PC-9 (cell line): ENCODE measurements at regions not wholly inside any gene's neighbourhood (a gene's known extent, or its start where the extent isn't known, plus 50 kb on each side); places are given as distances from the start of the nearest gene placed in this dataset.

Source experiments
- EZH2 ChIP-seq: fragments of 200-600 bp; sonication (generic); IDR thresholded peaks from 2 replicates; pipeline ENCODE4 v1.8.0; 2017; ENCODE audit warnings: antibody characterized with exemption, low read depth
- TF ChIP-seq, protein P1 (sequence below): fragments of 200-600 bp; sonication (generic); conservative IDR thresholded peaks from 2 replicates; pipeline ENCODE4 v1.6.1; 2017; ENCODE audit warnings: mixed run types, antibody characterized with exemption, mild to moderate bottlenecking, moderate library complexity

DNA sequence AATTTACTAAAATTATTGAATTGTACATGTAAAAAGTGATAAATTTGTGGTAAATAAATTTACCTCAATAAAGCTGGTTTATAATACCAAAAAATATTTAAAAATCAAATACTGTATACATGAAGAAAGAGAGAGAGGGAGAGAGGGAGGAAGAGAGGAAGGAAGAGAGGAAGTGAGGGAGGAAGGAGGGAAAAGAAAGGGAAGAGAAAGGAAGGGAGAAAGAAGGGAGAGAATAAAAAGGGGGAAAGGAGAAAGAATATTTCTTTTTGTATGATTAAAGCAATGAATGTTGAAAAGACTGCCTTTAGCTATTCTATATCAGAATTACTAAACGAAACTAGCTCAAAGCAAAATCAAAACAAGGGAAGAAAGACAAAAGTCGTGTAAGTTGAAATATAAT lies 150.0 kb downstream of the LRIG2 start:
- TF ChIP-seq, protein P1, sequence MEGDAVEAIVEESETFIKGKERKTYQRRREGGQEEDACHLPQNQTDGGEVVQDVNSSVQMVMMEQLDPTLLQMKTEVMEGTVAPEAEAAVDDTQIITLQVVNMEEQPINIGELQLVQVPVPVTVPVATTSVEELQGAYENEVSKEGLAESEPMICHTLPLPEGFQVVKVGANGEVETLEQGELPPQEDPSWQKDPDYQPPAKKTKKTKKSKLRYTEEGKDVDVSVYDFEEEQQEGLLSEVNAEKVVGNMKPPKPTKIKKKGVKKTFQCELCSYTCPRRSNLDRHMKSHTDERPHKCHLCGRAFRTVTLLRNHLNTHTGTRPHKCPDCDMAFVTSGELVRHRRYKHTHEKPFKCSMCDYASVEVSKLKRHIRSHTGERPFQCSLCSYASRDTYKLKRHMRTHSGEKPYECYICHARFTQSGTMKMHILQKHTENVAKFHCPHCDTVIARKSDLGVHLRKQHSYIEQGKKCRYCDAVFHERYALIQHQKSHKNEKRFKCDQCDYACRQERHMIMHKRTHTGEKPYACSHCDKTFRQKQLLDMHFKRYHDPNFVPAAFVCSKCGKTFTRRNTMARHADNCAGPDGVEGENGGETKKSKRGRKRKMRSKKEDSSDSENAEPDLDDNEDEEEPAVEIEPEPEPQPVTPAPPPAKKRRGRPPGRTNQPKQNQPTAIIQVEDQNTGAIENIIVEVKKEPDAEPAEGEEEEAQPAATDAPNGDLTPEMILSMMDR, result no peak
- no peak for TF ChIP-seq EZH2
